ENCODE measurements at regions not wholly inside any gene's neighbourhood (a gene's known extent, or its start where the extent isn't known, plus 50 kb on each side); places are given as distances from the start of the nearest gene placed in this dataset.

DNA sequence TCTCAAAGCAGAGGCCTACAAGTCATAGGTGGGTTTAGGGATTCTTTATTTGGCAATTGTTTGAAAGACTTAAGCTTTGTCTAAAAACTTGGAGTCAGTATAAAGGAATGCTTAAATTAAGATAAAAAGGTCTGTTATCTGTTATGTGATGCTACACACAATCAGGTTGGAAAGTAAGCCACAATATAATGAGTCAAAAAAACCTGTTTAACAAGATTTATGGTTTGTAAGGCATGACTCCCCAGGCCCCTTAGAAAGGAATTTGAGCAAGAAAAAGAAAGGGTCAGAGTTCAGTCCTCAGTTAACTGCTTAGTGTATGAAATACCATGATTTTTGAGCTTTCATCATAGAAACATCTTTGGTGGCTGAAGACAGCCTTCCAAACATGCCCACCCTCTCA lies 66.8 kb upstream of the HMGN3 start:
- TF ChIP-seq, protein P1, sequence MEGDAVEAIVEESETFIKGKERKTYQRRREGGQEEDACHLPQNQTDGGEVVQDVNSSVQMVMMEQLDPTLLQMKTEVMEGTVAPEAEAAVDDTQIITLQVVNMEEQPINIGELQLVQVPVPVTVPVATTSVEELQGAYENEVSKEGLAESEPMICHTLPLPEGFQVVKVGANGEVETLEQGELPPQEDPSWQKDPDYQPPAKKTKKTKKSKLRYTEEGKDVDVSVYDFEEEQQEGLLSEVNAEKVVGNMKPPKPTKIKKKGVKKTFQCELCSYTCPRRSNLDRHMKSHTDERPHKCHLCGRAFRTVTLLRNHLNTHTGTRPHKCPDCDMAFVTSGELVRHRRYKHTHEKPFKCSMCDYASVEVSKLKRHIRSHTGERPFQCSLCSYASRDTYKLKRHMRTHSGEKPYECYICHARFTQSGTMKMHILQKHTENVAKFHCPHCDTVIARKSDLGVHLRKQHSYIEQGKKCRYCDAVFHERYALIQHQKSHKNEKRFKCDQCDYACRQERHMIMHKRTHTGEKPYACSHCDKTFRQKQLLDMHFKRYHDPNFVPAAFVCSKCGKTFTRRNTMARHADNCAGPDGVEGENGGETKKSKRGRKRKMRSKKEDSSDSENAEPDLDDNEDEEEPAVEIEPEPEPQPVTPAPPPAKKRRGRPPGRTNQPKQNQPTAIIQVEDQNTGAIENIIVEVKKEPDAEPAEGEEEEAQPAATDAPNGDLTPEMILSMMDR (conservative IDR thresholded peaks at IDR 0.05; ENCODE audit: low read length): no peak
- no peak for TF ChIP-seq EZH2phosphoT487 (IDR thresholded peaks at IDR 0.05; ENCODE audit: borderline replicate concordance)
